SK-N-SH treated with all-trans-retinoic acid at 6 μM for 48 hours (cell line): ENCODE measurements at regions not wholly inside any gene's neighbourhood (a gene's known extent, or its start where the extent isn't known, plus 50 kb on each side); places are given as distances from the start of the nearest gene placed in this dataset.
"Not testable (repeated sequence)": the region's sequence is repeated elsewhere in the genome, so short reads cannot be mapped to it uniquely, and the experiment has no call there.

Source experiments
- ARNTL ChIP-seq: fragments of 450-650 bp; formaldehyde crosslinking; IDR thresholded peaks from 2 replicates; pipeline ENCODE4 v1.5.0; 2020; ENCODE audit warnings: low read depth, mild to moderate bottlenecking, moderate library complexity, borderline replicate concordance
- CSDC2 ChIP-seq: fragments of 250-450 bp; sonication (Bioruptor Pico); IDR thresholded peaks from 2 replicates; pipeline ENCODE4 v1.5.0; 2020; ENCODE audit warnings: mild to moderate bottlenecking, moderate library complexity
- PPARA ChIP-seq: fragments of 250-450 bp; sonication (Bioruptor Pico); IDR thresholded peaks from 2 replicates; pipeline ENCODE4 v1.5.0; 2020; ENCODE audit warnings: mild to moderate bottlenecking, borderline replicate concordance
- SNAI2 ChIP-seq: fragments of 250-450 bp; sonication (Bioruptor Pico); IDR thresholded peaks from 2 replicates; pipeline ENCODE4 v1.5.0; 2020; ENCODE audit warnings: mild to moderate bottlenecking, moderate library complexity
- ZFP3 ChIP-seq: fragments of 250-450 bp; sonication (Bioruptor Pico); IDR thresholded peaks from 2 replicates; pipeline ENCODE4 v1.5.0; 2020; ENCODE audit warnings: mild to moderate bottlenecking, moderate library complexity
- ZFP30 ChIP-seq: fragments of 450-650 bp; formaldehyde crosslinking; IDR thresholded peaks from 2 replicates; pipeline ENCODE4 v1.5.0; 2022; ENCODE audit warnings: mild to moderate bottlenecking, moderate library complexity
- TF ChIP-seq, protein P1 (sequence below): fragments of 250-450 bp; sonication (Bioruptor Pico); IDR thresholded peaks from 2 replicates; pipeline ENCODE4 v1.5.1; 2020; ENCODE audit warnings: low read depth, mild to moderate bottlenecking, moderate library complexity
- TF ChIP-seq, protein P2 (sequence below): fragments of 250-450 bp; sonication (Bioruptor Pico); IDR thresholded peaks from 2 replicates; pipeline ENCODE4 v1.8.0; 2020; ENCODE audit warnings: mild to moderate bottlenecking, moderate library complexity, borderline replicate concordance
- TF ChIP-seq, protein P3 (sequence below): fragments of 250-450 bp; sonication (Bioruptor Pico); IDR thresholded peaks from 2 replicates; pipeline ENCODE4 v1.5.0; 2020; ENCODE audit warnings: mild to moderate bottlenecking, moderate library complexity
- TF ChIP-seq, protein P4 (sequence below): fragments of 250-450 bp; sonication (Bioruptor Pico); IDR thresholded peaks from 2 replicates; pipeline ENCODE4 v1.5.1; 2021; ENCODE audit warnings: mild to moderate bottlenecking, moderate library complexity
- TF ChIP-seq, protein P5 (sequence below): fragments of 250-450 bp; sonication (Bioruptor Pico); IDR thresholded peaks from 2 replicates; pipeline ENCODE4 v1.8.0; 2021; ENCODE audit warnings: low read depth, mild to moderate bottlenecking, moderate library complexity, borderline replicate concordance

DNA sequence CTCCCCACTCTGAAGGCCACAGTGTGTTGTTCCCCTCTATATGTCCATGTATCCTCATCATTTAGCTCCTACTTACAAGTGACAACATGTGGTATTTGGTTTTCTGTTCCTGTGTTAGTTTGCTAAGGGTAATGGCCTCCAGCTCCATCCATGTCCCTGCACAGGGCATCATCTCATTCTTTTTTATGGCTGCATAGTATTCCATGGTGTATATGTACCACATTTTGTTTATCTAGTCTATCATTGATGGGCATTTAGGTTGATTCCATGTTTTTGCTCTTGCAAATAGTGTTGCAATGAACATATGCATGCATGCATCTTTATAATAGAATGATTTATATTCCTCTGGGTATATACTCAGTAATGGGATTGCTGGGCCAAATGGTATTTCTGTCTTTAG lies 135.8 kb upstream of the ELL2 start:
- not testable (repeated sequence) for TF ChIP-seq ZFP3; ARNTL (CRISPR knock-in tag); CSDC2; PPARA (CRISPR knock-in tag); SNAI2 (CRISPR knock-in tag); ZFP30 (CRISPR knock-in tag)
- TF ChIP-seq, protein P1, sequence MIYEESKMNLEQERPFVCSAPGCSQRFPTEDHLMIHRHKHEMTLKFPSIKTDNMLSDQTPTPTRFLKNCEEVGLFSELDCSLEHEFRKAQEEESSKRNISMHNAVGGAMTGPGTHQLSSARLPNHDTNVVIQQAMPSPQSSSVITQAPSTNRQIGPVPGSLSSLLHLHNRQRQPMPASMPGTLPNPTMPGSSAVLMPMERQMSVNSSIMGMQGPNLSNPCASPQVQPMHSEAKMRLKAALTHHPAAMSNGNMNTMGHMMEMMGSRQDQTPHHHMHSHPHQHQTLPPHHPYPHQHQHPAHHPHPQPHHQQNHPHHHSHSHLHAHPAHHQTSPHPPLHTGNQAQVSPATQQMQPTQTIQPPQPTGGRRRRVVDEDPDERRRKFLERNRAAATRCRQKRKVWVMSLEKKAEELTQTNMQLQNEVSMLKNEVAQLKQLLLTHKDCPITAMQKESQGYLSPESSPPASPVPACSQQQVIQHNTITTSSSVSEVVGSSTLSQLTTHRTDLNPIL: not testable (repeated sequence)
- TF ChIP-seq, protein P2, sequence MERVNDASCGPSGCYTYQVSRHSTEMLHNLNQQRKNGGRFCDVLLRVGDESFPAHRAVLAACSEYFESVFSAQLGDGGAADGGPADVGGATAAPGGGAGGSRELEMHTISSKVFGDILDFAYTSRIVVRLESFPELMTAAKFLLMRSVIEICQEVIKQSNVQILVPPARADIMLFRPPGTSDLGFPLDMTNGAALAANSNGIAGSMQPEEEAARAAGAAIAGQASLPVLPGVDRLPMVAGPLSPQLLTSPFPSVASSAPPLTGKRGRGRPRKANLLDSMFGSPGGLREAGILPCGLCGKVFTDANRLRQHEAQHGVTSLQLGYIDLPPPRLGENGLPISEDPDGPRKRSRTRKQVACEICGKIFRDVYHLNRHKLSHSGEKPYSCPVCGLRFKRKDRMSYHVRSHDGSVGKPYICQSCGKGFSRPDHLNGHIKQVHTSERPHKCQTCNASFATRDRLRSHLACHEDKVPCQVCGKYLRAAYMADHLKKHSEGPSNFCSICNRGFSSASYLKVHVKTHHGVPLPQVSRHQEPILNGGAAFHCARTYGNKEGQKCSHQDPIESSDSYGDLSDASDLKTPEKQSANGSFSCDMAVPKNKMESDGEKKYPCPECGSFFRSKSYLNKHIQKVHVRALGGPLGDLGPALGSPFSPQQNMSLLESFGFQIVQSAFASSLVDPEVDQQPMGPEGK (CRISPR knock-in tag): not testable (repeated sequence)
- TF ChIP-seq, protein P3, sequence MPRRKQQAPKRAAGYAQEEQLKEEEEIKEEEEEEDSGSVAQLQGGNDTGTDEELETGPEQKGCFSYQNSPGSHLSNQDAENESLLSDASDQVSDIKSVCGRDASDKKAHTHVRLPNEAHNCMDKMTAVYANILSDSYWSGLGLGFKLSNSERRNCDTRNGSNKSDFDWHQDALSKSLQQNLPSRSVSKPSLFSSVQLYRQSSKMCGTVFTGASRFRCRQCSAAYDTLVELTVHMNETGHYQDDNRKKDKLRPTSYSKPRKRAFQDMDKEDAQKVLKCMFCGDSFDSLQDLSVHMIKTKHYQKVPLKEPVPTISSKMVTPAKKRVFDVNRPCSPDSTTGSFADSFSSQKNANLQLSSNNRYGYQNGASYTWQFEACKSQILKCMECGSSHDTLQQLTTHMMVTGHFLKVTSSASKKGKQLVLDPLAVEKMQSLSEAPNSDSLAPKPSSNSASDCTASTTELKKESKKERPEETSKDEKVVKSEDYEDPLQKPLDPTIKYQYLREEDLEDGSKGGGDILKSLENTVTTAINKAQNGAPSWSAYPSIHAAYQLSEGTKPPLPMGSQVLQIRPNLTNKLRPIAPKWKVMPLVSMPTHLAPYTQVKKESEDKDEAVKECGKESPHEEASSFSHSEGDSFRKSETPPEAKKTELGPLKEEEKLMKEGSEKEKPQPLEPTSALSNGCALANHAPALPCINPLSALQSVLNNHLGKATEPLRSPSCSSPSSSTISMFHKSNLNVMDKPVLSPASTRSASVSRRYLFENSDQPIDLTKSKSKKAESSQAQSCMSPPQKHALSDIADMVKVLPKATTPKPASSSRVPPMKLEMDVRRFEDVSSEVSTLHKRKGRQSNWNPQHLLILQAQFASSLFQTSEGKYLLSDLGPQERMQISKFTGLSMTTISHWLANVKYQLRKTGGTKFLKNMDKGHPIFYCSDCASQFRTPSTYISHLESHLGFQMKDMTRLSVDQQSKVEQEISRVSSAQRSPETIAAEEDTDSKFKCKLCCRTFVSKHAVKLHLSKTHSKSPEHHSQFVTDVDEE: not testable (repeated sequence)
- TF ChIP-seq, protein P4, sequence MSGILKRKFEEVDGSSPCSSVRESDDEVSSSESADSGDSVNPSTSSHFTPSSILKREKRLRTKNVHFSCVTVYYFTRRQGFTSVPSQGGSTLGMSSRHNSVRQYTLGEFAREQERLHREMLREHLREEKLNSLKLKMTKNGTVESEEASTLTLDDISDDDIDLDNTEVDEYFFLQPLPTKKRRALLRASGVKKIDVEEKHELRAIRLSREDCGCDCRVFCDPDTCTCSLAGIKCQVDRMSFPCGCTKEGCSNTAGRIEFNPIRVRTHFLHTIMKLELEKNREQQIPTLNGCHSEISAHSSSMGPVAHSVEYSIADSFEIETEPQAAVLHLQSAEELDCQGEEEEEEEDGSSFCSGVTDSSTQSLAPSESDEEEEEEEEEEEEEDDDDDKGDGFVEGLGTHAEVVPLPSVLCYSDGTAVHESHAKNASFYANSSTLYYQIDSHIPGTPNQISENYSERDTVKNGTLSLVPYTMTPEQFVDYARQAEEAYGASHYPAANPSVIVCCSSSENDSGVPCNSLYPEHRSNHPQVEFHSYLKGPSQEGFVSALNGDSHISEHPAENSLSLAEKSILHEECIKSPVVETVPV (CRISPR knock-in tag): not testable (repeated sequence)
- TF ChIP-seq, protein P5, sequence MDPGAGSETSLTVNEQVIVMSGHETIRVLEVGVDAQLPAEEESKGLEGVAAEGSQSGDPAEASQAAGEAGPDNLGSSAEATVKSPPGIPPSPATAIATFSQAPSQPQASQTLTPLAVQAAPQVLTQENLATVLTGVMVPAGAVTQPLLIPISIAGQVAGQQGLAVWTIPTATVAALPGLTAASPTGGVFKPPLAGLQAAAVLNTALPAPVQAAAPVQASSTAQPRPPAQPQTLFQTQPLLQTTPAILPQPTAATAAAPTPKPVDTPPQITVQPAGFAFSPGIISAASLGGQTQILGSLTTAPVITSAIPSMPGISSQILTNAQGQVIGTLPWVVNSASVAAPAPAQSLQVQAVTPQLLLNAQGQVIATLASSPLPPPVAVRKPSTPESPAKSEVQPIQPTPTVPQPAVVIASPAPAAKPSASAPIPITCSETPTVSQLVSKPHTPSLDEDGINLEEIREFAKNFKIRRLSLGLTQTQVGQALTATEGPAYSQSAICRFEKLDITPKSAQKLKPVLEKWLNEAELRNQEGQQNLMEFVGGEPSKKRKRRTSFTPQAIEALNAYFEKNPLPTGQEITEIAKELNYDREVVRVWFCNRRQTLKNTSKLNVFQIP (CRISPR knock-in tag): not testable (repeated sequence)
